GM18511 (cell line): ENCODE measurements at regions not wholly inside any gene's neighbourhood (a gene's known extent, or its start where the extent isn't known, plus 50 kb on each side); places are given as distances from the start of the nearest gene placed in this dataset.
"Not testable (repeated sequence)": the region's sequence is repeated elsewhere in the genome, so short reads cannot be mapped to it uniquely, and the experiment has no call there.

ENCODE experiments used
- ATAC-seq: cut with Tn5 transposase; IDR thresholded peaks from one replicate; pipeline ENCODE4 v1.9.1; 2021; ENCODE audit warnings: mild to moderate bottlenecking, moderate library complexity; ENCODE audit not compliant: unreplicated experiment

DNA sequence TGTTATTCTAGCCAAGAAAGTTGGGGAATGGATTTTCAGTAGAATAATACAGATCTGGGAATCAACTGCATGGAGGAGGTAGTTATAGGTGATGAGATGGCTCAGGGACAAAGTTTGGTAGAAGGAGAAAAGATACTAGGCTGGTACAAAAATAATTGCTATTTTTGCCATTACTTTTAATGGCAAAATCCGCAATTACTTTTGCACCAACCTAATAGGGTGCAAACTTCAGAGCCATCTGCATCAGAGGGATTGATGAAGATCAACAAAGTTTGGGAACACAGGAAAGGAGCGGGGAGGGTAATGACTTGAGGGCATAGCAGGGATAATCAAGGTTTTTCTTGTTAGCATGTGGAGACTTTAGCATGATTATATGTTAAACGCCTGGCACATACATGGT lies 178.7 kb upstream of the ROPN1B start:
- not testable (repeated sequence) for ATAC-seq

DNA sequence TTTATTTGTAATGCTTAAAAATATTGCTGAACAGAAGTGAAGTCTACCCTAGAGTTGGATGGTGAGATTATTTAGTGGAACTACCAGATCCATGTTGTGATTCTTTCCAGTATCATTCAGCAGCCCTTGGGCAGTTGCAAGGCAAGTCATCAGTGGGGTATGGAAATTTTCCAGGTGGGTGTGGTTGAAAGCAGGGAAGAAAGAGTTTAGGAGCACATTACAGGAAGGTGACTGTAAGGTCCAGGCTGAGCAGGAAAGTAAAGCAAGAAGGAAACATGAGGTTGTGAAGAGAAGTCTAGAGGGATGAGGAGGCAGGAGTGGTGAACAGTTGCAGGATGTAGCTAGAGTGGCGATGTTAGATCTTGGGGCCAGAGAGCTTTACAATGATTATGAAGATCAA lies 178.0 kb upstream of the ROPN1B start:
- ATAC-seq = not testable (repeated sequence)

DNA sequence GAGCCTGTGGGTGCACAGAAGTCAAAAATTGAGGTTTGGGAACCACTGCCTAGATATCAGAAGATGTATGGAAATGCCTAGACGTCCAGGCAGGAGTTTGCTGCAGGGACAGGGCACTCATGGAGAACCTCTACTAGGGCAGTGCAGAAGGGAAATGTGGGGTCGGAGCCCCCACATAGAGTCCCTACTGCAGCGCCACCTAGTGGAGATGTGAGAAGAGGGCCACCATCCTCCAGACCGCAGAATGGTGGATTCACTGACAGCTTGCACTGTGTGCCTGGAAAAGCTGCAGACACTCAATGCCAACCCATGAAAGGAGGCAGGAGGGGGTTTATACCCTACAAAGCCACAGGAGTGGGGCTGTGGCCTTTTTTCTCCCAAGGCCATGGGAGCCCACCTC lies 159.0 kb upstream of the ROPN1B start:
- not testable (repeated sequence) for ATAC-seq

DNA sequence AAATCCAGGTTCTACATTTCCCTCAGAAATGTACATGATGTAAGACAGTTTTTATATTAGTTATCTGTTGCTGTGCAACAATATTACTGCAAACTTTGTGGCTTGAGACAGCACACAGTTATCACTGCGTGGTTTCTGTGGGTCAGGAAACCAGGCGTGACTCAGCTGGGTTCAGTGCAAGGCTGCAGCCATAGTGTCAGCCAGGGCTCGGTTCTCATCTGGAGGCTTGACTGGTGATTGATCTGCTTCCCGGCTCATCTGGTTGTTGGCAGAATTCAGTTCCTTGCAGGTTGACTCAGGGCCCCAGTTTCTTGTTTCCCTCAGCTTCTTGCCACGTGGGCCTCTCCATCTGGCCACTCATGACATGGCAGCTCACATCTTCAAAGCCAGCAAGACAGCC lies 146.8 kb upstream of the ROPN1B start:
- not testable (repeated sequence) for ATAC-seq

DNA sequence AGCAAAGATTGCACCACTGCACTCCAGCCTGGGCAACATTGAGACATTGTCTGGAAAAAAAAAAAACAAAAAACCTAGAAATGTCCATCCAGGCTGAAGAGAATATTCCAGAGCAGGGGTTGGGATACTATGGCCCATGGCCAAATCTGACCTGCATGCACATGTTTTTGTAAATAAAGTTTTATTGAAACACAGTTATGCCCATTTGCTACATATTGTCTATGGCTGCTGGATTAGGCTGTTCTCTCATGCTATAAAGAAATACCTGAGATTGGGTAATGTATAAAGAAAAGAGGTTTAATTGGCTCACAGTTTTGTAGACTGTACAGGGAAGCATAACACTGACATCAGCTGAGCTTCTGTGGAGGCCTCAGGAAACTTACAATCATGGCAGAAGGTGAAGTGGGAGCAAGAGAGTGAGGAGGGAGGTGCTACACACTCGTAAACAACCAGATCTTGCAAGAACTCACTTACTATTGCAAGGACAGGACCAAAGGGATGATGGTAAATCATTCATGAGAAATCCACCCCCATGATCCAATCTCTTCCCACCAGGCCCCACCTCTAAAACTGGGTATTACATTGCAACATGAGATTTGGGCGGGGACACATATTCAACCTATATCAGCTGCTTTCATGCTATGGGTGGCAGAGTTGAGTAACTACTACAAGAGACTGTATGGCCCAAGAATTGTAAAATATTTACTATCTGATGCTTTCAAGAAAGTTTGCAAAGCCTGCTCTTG lies 137.8 kb upstream of the ROPN1B start:
- ATAC-seq = not testable (repeated sequence)

DNA sequence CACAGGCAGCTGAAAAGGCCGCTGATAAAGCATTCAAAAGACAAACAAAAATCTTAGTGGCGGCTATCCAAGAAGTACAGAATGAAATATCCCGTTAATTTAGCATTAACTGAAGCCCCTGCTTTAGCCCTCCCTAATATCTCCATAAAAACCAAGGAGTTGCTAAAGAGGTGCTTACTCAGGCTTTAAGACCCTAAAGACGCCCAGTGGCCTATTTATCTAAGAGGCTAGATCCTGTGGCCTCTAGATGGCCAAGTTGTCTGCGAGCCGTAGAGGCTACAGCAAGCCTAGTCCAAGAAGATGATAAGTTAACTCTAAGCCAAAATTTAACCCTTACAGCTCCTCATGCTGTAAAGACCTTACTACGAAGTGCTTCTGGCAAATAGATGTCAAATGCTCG lies 133.4 kb upstream of the ROPN1B start:
- not testable (repeated sequence) for ATAC-seq

DNA sequence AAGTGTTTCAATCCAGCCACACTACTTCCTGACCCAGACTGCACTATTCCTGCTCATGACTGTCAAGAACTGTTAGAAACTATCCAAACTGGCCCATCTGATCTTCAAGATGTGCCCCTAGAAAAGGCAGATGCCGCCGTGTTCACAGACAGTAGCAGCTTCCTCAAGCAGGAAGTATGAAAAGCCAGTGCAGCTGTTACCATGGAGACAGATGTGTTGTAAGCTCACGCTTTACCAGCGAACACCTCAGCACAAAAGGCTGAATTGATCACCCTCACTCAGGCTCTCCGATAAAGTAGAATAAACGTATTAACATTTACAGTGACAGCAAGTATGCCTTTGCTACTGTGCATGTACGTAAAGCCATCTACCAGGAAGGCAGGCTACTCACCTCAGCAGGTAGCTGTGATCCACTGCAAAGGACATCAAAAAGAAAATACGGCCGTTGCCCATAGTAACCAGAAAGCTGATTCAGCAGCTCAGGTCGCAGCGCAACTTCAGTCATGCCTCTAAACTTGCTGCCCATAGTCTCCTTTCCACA lies 132.9 kb upstream of the ROPN1B start:
- ATAC-seq = not testable (repeated sequence)

DNA sequence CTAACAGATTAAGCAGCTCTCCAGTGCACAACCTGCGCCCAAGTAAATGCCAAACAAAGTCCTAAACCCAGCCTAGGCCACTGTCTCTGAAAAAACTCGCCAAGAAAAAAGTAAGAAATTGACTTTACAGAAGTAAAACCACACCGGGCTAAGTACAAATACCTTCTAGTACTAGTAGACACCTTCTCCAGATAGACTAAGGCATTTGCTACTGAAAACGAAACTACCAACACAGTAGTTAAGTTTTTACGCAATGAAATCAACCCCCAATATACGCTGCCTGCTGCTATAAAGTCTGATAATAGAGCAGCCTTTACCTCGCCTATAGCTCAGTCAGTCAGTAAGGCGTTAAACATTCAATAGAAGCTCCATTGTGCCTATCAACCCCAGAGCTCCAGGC lies 132.2 kb upstream of the ROPN1B start:
- not testable (repeated sequence) for ATAC-seq

DNA sequence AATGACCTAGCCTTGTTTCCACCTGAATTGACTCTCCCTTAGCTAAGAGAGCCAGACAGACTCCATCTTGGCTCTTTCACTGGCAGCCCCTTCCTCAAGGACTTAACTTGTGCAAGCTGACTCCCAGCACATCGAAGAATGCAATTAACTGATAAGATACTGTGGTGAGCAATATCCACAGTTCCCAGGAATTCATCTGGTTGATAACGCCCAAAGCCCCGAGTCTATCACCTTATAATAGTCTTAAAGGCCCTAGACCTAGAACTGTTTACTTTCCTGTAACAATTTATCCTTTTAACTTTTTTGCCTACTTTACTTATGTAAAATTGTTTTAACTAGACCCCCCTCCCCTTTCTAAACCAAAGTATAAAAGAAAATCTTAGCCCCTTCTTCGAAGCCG lies 130.1 kb upstream of the ROPN1B start:
- ATAC-seq = not testable (repeated sequence)

DNA sequence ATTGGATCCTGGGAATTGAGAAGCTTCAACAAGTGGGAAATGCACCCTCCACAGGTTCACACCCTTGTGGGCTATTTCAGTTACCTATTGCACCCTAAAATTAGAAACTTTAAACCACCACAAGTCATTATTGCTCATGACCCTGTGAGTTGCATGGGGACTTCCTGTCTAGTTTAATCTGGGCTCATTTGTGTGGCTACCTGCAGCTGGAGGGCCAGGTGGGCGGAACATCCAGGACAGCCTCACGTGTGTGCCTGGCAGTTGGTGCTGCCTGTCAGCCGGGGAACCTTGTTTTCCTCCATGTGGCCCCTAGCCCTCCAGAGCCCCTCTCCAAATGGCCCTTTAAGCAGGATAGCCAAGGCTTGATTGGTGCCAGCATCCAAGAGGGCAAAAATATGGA lies 128.5 kb upstream of the ROPN1B start:
- ATAC-seq = not testable (repeated sequence)

DNA sequence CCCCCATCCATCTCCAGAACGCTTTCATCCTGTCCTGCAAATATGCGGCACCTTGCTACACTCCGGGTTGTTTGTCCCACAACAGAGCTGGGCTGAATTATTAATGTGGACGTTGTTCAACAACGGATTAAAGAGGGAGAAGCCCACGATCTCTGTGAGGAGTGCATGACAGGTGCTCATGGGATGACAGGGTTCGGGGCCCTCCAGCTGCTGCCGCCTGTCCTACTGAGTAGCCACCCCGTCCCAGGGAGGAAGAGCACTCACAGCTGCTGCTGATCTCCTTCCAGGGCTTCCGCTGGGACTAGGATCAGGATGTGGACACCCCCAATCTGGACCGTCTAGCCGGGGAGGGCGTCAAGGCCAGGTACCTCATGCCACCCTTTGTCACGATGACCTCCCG lies 121.0 kb upstream of the ROPN1B start:
- ATAC-seq = not testable (repeated sequence)

DNA sequence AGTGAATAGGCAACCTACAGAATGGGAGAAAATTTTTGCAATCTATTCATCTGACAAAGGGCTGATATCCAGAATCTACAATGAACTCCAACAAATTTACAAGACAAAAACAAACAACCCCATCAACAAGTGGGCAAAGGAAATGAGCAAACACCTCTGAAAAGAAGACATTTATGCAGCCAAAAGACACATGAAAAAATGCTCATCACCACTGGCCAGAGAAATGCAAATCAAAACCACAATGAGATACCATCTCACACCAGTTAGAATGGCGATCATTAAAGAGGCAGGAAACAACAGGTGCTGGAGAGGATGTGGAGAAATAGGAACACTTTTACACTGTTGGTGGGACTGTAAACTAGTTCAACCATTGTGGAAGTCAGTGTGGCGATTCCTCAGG lies 114.0 kb upstream of the ROPN1B start:
- not testable (repeated sequence) for ATAC-seq

DNA sequence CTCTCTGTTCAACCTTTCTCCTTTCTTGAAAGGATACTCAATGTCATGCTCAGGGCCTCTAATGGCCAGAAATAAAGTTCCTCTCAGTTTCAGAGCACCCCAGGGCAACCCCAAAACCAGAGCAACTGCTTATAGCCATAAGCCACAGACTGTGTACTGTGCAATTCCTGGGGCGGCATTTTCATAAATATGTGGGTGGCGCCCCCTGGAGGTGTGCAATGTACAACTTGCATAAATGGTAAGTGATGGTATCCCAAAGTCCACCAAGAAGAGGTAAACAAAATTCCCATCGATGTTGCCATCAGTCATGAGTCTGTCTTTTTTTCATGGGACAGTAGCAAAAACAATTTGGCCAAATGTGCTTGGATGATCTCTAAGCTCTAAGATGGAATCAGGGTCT lies 108.4 kb upstream of the ROPN1B start:
- not testable (repeated sequence) for ATAC-seq

DNA sequence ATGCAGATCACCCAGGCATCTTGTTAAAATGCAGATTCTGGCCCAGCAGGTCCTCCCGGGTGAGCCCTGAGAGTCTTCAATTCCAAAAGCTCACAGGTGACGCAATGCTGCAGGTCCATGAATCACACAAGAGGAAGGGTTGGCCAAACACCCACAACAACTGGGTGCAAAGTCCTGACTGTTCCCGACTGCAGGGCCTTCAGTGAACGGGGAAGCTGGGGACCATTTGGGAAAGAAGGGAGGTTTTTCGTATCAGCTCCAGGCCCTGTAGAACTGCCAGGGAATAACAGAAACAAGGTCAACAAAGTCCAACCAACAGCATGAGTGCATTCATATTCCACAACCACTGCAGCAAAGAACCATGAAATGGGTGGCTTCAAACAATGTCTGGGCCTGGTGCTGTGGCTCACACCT lies 106.1 kb upstream of the ROPN1B start:
- not testable (repeated sequence) for ATAC-seq

DNA sequence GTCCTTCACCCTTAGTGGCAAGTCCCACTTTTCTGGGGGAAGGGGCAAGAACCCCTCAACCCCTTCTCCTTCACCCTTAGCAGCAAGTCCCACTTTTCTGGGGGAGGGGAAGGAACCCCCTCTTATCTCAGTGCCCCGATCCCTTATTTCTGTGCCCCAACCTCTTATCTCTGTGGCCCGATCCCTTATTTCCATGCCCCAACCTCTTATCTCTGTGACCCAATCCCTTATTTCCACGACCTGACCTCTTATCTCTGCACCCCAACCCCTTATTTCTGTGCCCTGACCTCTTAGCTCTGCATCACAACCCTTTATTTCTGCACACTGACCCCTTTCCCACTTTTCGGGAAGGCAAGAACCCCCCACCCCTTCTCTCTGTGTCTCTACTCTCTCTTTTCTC lies 104.4 kb upstream of the ROPN1B start:
- not testable (repeated sequence) for ATAC-seq

DNA sequence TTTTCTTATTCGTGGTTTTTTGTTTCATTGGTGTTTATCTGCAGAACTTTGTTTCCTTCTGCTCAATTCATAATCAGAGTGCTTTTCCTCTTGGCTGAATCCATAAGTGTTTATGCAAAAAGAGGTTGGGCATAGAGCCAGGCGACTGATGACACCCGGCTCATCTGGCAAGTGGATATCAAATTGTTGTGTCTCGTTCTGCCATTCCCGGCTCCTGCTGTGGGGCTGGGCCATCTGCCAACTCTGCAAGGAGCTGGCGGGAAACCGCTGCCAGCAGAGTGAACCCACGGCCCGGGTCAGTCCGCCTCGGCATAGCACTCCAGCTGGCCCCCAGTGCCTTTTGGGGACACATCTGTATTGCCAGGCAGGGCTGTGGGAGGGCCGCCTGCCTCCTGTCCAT lies 83.0 kb upstream of the ROPN1B start:
- not testable (repeated sequence) for ATAC-seq

DNA sequence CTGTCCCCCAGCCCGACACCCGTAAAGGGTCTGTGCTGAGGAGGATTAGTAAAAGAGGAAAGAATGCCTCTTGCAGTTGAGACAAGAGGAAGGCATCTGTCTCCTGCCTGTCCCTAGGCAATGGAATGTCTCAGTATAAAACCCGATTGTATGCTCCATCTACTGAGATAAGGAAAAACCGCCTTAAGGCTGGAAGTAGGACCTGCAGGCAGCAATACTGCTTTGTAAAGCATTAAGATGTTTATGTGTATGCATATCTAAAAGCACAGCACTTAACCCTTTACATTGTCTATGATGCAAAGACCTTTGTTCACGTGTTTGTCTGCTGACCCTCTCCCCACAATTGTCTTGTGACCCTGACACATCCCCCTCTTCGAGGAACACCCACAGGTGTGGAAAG lies 69.8 kb upstream of the ROPN1B start:
- ATAC-seq = not testable (repeated sequence)

DNA sequence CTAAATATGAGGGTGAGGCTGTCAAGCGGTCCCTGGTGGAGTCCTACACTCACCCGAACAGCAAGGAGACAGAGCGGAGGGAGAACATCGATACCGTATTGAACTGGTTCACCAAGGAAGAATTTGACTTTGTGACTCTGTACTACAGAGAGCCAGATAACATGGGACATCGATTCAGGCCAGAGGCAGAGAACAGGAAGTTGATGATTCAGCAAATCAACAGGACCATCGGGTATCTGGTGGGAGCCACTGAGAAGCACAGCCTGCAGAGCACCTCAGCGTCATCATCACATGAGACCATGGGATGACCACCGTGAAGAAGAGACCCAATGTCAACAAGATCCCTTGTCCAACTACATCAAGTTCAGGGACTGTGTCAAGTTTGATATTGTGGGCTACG lies 67.5 kb upstream of the ROPN1B start:
- not testable (repeated sequence) for ATAC-seq

DNA sequence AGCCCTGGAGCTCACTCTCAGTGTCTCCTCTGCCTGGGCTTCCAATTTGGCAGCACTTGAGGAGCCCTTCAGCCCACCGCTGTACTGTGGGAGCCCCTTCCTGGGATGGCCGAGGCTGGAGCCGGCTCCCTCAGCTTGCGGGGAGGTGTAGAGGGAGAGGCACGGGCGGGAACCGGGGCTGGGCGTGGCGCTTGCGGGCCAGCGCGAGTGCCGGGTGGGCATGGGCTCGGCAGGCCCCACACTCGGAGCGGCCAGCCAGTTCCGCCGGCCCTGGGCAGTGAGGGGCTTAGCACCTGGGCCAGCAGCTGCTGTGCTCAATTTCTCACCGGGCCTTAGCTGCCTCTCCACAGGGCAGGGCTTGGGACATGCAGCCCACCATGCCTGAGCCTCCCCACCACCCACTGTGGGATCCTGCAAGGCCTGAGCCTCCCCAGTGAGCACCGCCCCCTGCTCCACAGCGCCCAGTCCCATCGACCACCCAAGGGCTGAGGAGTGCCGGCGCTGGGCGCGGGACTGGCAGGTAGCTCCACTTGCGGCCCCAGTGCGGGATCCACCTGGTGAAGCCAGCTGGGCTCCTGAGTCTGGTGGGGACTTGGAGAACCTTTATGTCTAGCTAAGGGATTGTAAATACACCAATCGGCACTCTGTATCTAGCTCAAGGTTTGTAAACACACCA lies 65.1 kb upstream of the ROPN1B start:
- not testable (repeated sequence) for ATAC-seq

DNA sequence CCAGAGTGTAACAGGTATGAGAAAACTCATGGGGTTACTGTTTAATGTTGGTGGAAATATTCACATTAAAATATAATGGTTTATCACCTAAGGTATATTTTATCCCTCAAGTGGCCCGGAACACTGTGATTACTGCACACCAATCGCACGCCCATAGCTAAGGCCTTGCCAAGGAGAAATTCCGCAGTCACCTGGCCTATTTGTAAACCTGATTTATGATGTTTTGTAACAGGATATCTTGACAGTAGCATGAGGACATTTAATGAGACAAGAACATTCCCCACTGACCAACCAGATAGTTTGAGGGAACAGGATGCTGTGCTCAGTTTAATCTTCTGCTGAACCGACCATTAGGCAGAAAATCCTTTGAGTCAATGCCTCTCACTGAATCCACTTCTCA lies 61.7 kb upstream of the ROPN1B start:
- not testable (repeated sequence) for ATAC-seq

DNA sequence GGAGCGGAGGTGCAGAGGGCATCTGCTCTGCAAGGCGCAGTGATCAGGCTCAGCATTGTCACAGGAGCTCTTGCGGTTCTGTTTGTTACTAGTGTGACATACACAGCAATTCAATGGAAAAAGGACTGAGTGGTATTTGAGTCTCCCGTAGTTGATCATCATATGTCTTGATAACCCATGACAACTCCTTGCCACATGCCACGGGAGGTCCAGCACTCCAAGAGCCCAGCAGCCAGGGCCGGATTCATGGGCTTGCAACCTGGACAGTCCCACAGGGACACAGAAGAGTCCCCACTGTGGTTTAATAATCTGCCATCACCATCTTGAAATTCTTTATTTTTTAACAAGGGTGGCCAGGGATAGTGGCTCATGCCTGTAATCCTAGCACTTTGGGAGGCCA lies 58.1 kb upstream of the ROPN1B start:
- not testable (repeated sequence) for ATAC-seq
